Heart left ventricle (tissue), 13 donors: ENCODE measurements at regions not wholly inside any gene's neighbourhood (a gene's known extent, or its start where the extent isn't known, plus 50 kb on each side); places are given as distances from the start of the nearest gene placed in this dataset.

Source experiments
- POLR2A ChIP-seq, 2 donors: fragments of 450-650 bp; IDR thresholded peaks; one replicate each; pipeline ENCODE4 v1.6.1; 2017; ENCODE audit warnings: antibody characterized with exemption in 2 of 2, mild to moderate bottlenecking in 2 of 2, moderate library complexity in 2 of 2
- TF ChIP-seq, protein P1 (sequence below), 12 donors: fragments of 200-600 bp; sonication (generic) in 4 of 12; IDR thresholded peaks; one replicate each; pipeline versions ENCODE4 v1.5.0 to v1.8.0; 2018 to 2022; ENCODE audit warnings: antibody characterized with exemption in 12 of 12, mild to moderate bottlenecking in 5 of 12
- donor health status: ischemic (EF 13 %, LVEDD 7.1; RV severe dilation, severe dysfunction).
- donor health status: DM: no; HTN: yes; CAD: no.
- donor health status: DM: no; HTN: no; CAD: no.
- donor health status: ischemic (EF 25% LVEDD 6.9; RV normal size, moderate dysfunction).
- donor health status: ischemic (EF 25% LVEDD 5.7; RV mildly dilated, moderate dysfunction).
- donor health status: ischemic (EF 35%, LVEDD 5.7; RV mildly dilated, moderate dysfunction).
- donor health status: nonischemic (EF 11% LVEDD 7.7; RV severe dilation, severe dysfunction).
- donor health status: DM: yes; HTN: yes; CAD: no.
- donor health status: PGD.
- donor health status: ischemic (EF 29% LVEDD 5.4; RV normal size, mild dysfunction).
- donor health status: nonischemic (EF 23%, LVEDD 6.1; RV moderate dilation, normal function).

DNA sequence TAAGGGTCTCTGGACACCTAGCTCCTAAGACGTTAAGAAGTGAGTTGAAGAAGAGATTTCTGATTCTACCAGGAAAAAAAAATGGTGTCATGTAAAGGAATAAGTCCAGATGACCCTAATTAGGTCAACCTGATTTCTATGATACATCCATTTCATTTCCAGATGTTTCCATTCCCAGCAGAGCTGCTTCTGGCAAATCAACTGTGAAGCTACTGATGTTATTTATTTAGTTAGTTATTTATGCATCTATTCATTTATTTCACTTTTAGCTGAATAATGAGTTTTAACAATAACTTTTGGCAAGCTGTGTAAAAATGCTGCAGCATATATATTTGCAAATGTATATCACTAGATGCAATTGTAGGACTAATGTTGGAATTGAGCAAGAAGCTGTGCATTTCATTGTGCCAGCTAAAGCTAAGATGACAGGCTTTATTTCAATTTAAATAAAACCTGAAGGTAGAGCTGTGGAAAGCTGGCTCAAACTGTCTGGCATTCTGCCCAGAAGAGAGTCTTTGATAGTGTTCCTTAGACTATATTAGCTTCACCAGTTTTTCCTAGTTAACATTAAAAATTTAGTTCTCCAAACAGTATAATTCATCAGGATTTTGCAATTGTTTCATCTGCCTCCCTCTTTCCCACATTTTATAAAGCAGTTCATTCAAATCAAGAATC lies 1164.4 kb upstream of the ADGRL4 start:
- TF ChIP-seq, protein P1, sequence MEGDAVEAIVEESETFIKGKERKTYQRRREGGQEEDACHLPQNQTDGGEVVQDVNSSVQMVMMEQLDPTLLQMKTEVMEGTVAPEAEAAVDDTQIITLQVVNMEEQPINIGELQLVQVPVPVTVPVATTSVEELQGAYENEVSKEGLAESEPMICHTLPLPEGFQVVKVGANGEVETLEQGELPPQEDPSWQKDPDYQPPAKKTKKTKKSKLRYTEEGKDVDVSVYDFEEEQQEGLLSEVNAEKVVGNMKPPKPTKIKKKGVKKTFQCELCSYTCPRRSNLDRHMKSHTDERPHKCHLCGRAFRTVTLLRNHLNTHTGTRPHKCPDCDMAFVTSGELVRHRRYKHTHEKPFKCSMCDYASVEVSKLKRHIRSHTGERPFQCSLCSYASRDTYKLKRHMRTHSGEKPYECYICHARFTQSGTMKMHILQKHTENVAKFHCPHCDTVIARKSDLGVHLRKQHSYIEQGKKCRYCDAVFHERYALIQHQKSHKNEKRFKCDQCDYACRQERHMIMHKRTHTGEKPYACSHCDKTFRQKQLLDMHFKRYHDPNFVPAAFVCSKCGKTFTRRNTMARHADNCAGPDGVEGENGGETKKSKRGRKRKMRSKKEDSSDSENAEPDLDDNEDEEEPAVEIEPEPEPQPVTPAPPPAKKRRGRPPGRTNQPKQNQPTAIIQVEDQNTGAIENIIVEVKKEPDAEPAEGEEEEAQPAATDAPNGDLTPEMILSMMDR (IDR thresholded peaks at IDR 0.05) = no peak
- TF ChIP-seq POLR2A (IDR thresholded peaks at IDR 0.05) = no peak
